Endothelial cell (in vitro differentiated cells): ENCODE measurements at regions not wholly inside any gene's neighbourhood (a gene's known extent, or its start where the extent isn't known, plus 50 kb on each side); places are given as distances from the start of the nearest gene placed in this dataset.

Source experiments
- DNase-seq: peaks from one replicate; pipeline ENCODE4 v3.0.0; 2021; ENCODE audit warnings: low spot score
- H3K27ac Mint-ChIP-seq: one replicate; pipeline ENCODE4 v1.8.0; 2021; ENCODE audit warnings: mixed read lengths, inconsistent platforms; ENCODE audit not compliant: unreplicated experiment
- H3K27me3 Mint-ChIP-seq: one replicate; pipeline ENCODE4 v1.8.0; 2021; ENCODE audit warnings: mild to moderate bottlenecking, moderate library complexity, mixed read lengths, inconsistent platforms; ENCODE audit not compliant: unreplicated experiment
- H3K36me3 Mint-ChIP-seq: one replicate; pipeline ENCODE4 v1.8.0; 2021; ENCODE audit warnings: mild to moderate bottlenecking, low read depth, mixed read lengths, inconsistent platforms; ENCODE audit not compliant: unreplicated experiment
- H3K4me1 Mint-ChIP-seq: one replicate; pipeline ENCODE4 v1.8.0; 2021; ENCODE audit warnings: mild to moderate bottlenecking, mixed read lengths, inconsistent platforms; ENCODE audit not compliant: unreplicated experiment
- H3K4me3 Mint-ChIP-seq: one replicate; pipeline ENCODE4 v1.8.0; 2021; ENCODE audit warnings: mild to moderate bottlenecking, mixed read lengths, inconsistent platforms; ENCODE audit not compliant: unreplicated experiment
- H3K9me3 Mint-ChIP-seq: one replicate; pipeline ENCODE4 v1.8.0; 2021; ENCODE audit warnings: mixed read lengths, inconsistent platforms; ENCODE audit not compliant: unreplicated experiment
- CTCF ChIP-seq: fragments of 200-600 bp; sonication (generic); IDR thresholded peaks from one replicate; pipeline ENCODE4 v1.5.0; 2021; ENCODE audit warnings: antibody characterized with exemption; ENCODE audit not compliant: unreplicated experiment

- H3K9me3 Mint-ChIP-seq = no peaks in the 10 kb centered on the region
- no peak overlapping the region for H3K27ac Mint-ChIP-seq
- no peaks in the 10 kb centered on the region for H3K36me3 Mint-ChIP-seq
- TF ChIP-seq CTCF = no peak
- H3K27me3 Mint-ChIP-seq = no peaks in the 10 kb centered on the region
- no peak overlapping the region for H3K4me3 Mint-ChIP-seq
- no peaks in the 10 kb centered on the region for H3K4me1 Mint-ChIP-seq
- DNase-seq = no peak
These were observed 401.2 kb downstream of the CDC14C start for GRCh38 chr7:49325571-49325970.

- Mint-ChIP-seq H3K27me3 (no peaks in the 10 kb centered on the region), H3K36me3 (no peaks in the 10 kb centered on the region), H3K9me3 (no peaks in the 10 kb centered on the region), H3K27ac (no peak overlapping the region), H3K4me1 (no peaks in the 10 kb centered on the region), H3K4me3 (no peak overlapping the region)
- no peak for DNase-seq
- TF ChIP-seq CTCF = no peak
These were observed 402.8 kb downstream of the CDC14C start for GRCh38 chr7:49327155-49327554.

DNA sequence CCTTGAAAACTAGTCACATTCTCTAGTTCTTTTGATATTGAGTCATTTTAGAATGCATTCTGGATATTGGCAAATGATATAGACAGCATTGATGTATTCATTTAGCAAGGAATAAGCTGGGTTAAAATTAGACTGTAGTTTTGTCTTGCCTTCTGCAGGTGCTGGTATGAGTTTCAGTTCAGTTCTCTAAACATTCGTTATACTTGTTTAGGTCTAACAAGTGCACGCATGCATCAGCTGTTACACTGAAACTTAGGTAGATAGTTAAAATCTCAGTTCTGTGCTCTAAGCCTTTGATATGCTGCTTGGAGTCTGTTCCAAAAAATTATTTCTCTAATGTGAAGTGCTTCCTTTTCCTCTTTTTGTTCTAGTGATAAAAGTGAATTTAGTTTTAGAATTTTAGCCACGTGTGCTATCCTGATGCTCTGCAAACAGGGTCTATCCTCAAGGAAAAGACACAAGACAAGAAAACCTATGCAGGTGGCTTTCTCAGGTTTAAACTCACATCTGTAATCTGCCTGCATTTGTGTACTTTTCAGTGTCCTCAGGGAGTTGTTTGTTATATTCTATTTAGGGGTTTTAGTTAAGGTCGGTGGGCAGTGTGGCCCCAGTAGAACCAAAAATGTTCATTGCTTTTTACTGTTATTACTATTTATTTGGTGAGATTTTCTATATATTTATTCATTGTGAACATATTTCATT, 409.0 kb downstream of the CDC14C start:
- no peak overlapping the region for H3K27ac Mint-ChIP-seq
- H3K4me3 Mint-ChIP-seq = no peak overlapping the region
- no peak for TF ChIP-seq CTCF
- H3K36me3 Mint-ChIP-seq = no peaks in the 10 kb centered on the region
- H3K9me3 Mint-ChIP-seq = no peaks in the 10 kb centered on the region
- H3K27me3 Mint-ChIP-seq = no peaks in the 10 kb centered on the region
- no peak for DNase-seq
- no peaks in the 10 kb centered on the region for H3K4me1 Mint-ChIP-seq

- TF ChIP-seq CTCF = no peak
- no peaks in the 10 kb centered on the region for H3K4me1 Mint-ChIP-seq
- H3K27me3 Mint-ChIP-seq = no peaks in the 10 kb centered on the region
- H3K36me3 Mint-ChIP-seq = no peaks in the 10 kb centered on the region
- DNase-seq = no peak
- no peak overlapping the region for H3K4me3 Mint-ChIP-seq
- H3K27ac Mint-ChIP-seq = no peak overlapping the region
- H3K9me3 Mint-ChIP-seq = no peaks in the 10 kb centered on the region
These were observed 417.5 kb downstream of the CDC14C start for GRCh38 chr7:49341849-49342248.

- Mint-ChIP-seq H3K27ac (no peak overlapping the region), H3K9me3 (no peaks in the 10 kb centered on the region), H3K36me3 (no peaks in the 10 kb centered on the region), H3K4me1 (no peaks in the 10 kb centered on the region), H3K4me3 (no peak overlapping the region), H3K27me3 (no peaks in the 10 kb centered on the region)
- no peak for TF ChIP-seq CTCF
- DNase-seq = no peak
These were observed 420.2 kb downstream of the CDC14C start for GRCh38 chr7:49344556-49344955.
